ENCODE measurements at regions not wholly inside any gene's neighbourhood (a gene's known extent, or its start where the extent isn't known, plus 50 kb on each side); places are given as distances from the start of the nearest gene placed in this dataset.

GRCh38 chr1:157189986-157190982 is 52.1 kb upstream of the ETV3 start:
- TF ChIP-seq EZH2 (IDR thresholded peaks at IDR 0.05; ENCODE audit: borderline replicate concordance, low read depth, low read length, severe bottlenecking): no peak
- no peak for TF ChIP-seq CTCF (IDR thresholded peaks at IDR 0.05; ENCODE audit: extremely low read depth in 1 of 2, insufficient read depth in 1 of 2, low read depth in 1 of 2, low read length in 2 of 2)

Measured in endothelial cell of umbilical vein (primary cell).